ENCODE measurements at regions not wholly inside any gene's neighbourhood (a gene's known extent, or its start where the extent isn't known, plus 50 kb on each side); places are given as distances from the start of the nearest gene placed in this dataset.

- TF ChIP-seq SNAI2 (CRISPR knock-in tag; IDR thresholded peaks at IDR 0.05), result no peak
- TF ChIP-seq CSDC2 (CRISPR knock-in tag; IDR thresholded peaks at IDR 0.05), result no peak
- TF ChIP-seq ZNF8 (CRISPR knock-in tag; IDR thresholded peaks at IDR 0.05), result no peak
- TF ChIP-seq BACH2 (CRISPR knock-in tag; IDR thresholded peaks at IDR 0.05; ENCODE audit: borderline replicate concordance), result no peak
- no peak for TF ChIP-seq GLIS3 (CRISPR knock-in tag; IDR thresholded peaks at IDR 0.05)
- no peak for TF ChIP-seq TSHZ2 (CRISPR knock-in tag; IDR thresholded peaks at IDR 0.05)
- no peak for TF ChIP-seq ZNF70 (CRISPR knock-in tag; IDR thresholded peaks at IDR 0.05)
- TF ChIP-seq OSR1 (CRISPR knock-in tag; IDR thresholded peaks at IDR 0.05), result no peak
- TF ChIP-seq TOX (CRISPR knock-in tag; IDR thresholded peaks at IDR 0.05; ENCODE audit: borderline replicate concordance), result no peak
- no peak for TF ChIP-seq ZFP30 (CRISPR knock-in tag; IDR thresholded peaks at IDR 0.05)
- no peak for TF ChIP-seq TCF4 (CRISPR knock-in tag; IDR thresholded peaks at IDR 0.05; ENCODE audit: borderline replicate concordance)
- no peak for TF ChIP-seq ZFP3 (CRISPR knock-in tag; IDR thresholded peaks at IDR 0.05)
- TF ChIP-seq PATZ1 (CRISPR knock-in tag; IDR thresholded peaks at IDR 0.05; ENCODE audit: borderline replicate concordance), result no peak
- no peak for TF ChIP-seq PPARA (CRISPR knock-in tag; IDR thresholded peaks at IDR 0.05; ENCODE audit: borderline replicate concordance)
- no peak for TF ChIP-seq ZNF565 (CRISPR knock-in tag; conservative IDR thresholded peaks at IDR 0.05; ENCODE audit: low read depth)
- TF ChIP-seq POU6F1 (CRISPR knock-in tag; IDR thresholded peaks at IDR 0.05; ENCODE audit: borderline replicate concordance, low read depth), result no peak
- no peak for TF ChIP-seq RARB (CRISPR knock-in tag; IDR thresholded peaks at IDR 0.05)
- no peak for TF ChIP-seq ARNTL (CRISPR knock-in tag; IDR thresholded peaks at IDR 0.05; ENCODE audit: borderline replicate concordance, low read depth)
- TF ChIP-seq ZC3H10 (CRISPR knock-in tag; IDR thresholded peaks at IDR 0.05), result no peak
- ATAC-seq, result peak; percentile 76
These were observed 288.1 kb upstream of the PRDM1 start for GRCh38 chr6:105797983-105798453.

GRCh38 chr6:105797286-105797979 is 288.7 kb upstream of the PRDM1 start:
- TF ChIP-seq CREB5 (CRISPR knock-in tag; IDR thresholded peaks at IDR 0.05; ENCODE audit: low read depth), result no peak
- TF ChIP-seq PATZ1 (CRISPR knock-in tag; IDR thresholded peaks at IDR 0.05; ENCODE audit: borderline replicate concordance), result no peak
- TF ChIP-seq BACH2 (CRISPR knock-in tag; IDR thresholded peaks at IDR 0.05; ENCODE audit: borderline replicate concordance), result no peak
- TF ChIP-seq ESRRG (CRISPR knock-in tag; IDR thresholded peaks at IDR 0.05), result no peak
- TF ChIP-seq ZNF565 (CRISPR knock-in tag; conservative IDR thresholded peaks at IDR 0.05; ENCODE audit: low read depth), result no peak
- no peak for TF ChIP-seq ZFP3 (CRISPR knock-in tag; IDR thresholded peaks at IDR 0.05)
- no peak for ATAC-seq

Measured in SK-N-SH treated with all-trans-retinoic acid at 6 μM for 48 hours (cell line).